ENCODE measurements at regions not wholly inside any gene's neighbourhood (a gene's known extent, or its start where the extent isn't known, plus 50 kb on each side); places are given as distances from the start of the nearest gene placed in this dataset.

GRCh38 chr21:23951251-23951650, 1656.0 kb downstream of the MRPL39 start:
- no peak for TF ChIP-seq MAX (IDR thresholded peaks at IDR 0.05)
- TF ChIP-seq RAD21 (IDR thresholded peaks at IDR 0.05; ENCODE audit: low read depth) = no peak
- no peak for TF ChIP-seq CREB1 (IDR thresholded peaks at IDR 0.05; ENCODE audit: low read depth)
- no peak for TF ChIP-seq EP300 (IDR thresholded peaks at IDR 0.05; ENCODE audit: borderline replicate concordance)
- no peak for TF ChIP-seq CEBPB (IDR thresholded peaks at IDR 0.05)
- TF ChIP-seq REST (IDR thresholded peaks at IDR 0.05; ENCODE audit: low read depth) = no peak
